Astrocyte of the cerebellum (primary cell): ENCODE measurements at regions not wholly inside any gene's neighbourhood (a gene's known extent, or its start where the extent isn't known, plus 50 kb on each side); places are given as distances from the start of the nearest gene placed in this dataset.

Experiments
- DNase-seq: peaks from one replicate; pipeline ENCODE4 v3.0.0-alpha.2; 2011; ENCODE audit warnings: low read depth
- H3K4me3 ChIP-seq: 2 replicates; pipeline ENCODE4 v1.5.1; 2011; ENCODE audit warnings: mild to moderate bottlenecking, low read depth, low read length, moderate library complexity
- in situ Hi-C: cut with HindIII; loops from 2 replicates; pipeline ENCODE4 v1.10.0; 2017; ENCODE audit warnings: low sequenced_read_pairs
- TF ChIP-seq, protein P1 (sequence below): IDR thresholded peaks from 2 replicates; pipeline ENCODE4 v1.5.1; 2012; ENCODE audit warnings: low read length, low read depth, moderate library complexity, mild to moderate bottlenecking; ENCODE audit errors: missing control alignments

DNA sequence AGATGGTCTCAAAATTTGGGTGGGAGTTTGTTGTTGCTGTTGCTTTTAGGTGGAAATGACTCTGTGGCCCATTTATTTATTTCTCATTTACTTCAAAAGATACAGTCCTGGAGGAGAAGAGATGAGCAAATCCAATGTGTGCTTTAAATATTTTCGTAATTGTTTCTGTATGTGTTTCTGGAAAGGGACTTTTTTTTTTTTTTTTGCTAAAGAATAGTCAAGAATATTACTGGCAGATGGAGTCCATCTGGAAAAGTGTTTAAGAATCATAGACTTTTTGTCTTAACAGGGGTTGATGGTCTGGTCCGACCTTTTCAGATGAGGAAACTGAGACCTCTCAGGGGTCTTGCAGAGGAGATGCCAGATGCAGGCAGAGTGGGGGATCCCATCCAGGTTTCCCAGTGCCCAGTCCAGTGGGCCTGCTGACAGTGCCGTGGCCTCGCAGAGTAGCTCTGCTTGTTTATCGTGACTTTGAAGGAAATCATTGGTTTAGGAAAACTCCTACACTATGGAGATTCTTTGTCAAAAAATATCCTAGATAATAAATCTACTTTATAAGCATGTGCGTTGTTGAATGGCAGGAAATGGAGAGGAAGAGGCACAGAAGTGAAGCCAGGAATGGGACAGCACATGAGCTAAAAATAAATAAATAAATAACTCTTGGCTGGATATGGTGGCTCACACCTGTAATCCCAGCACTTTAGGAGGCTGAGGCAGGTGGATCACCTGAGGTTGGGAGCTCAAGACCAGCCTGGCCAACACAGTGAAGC is 164.3 kb upstream of the SVIL start:
- H3K4me3 ChIP-seq = no peak overlapping the region
- in situ Hi-C loops = no loop called here
- no peak for DNase-seq
- TF ChIP-seq, protein P1, sequence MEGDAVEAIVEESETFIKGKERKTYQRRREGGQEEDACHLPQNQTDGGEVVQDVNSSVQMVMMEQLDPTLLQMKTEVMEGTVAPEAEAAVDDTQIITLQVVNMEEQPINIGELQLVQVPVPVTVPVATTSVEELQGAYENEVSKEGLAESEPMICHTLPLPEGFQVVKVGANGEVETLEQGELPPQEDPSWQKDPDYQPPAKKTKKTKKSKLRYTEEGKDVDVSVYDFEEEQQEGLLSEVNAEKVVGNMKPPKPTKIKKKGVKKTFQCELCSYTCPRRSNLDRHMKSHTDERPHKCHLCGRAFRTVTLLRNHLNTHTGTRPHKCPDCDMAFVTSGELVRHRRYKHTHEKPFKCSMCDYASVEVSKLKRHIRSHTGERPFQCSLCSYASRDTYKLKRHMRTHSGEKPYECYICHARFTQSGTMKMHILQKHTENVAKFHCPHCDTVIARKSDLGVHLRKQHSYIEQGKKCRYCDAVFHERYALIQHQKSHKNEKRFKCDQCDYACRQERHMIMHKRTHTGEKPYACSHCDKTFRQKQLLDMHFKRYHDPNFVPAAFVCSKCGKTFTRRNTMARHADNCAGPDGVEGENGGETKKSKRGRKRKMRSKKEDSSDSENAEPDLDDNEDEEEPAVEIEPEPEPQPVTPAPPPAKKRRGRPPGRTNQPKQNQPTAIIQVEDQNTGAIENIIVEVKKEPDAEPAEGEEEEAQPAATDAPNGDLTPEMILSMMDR = no peak

DNA sequence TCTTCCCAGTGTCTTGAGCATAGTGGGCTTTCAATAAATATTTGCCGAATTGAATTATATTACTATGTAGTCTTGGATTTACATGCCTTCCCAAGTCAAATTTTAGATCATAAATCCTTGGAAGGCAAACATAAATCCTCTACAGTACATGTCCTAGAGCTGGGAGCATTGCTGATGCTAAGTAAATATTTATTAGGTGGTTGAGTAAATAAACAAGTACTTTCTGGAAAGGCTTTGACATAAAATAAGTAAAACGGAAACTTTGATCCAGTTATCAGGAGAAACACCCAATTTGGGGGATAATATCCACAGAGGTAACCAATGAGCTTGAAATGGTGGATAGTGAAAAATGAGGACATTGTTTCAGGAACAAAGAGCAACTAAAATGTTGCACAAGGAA is 162.8 kb upstream of the SVIL start:
- no peak overlapping the region for H3K4me3 ChIP-seq
- TF ChIP-seq, protein P1 = no peak
- in situ Hi-C loops = no loop called here
- no peak for DNase-seq

DNA sequence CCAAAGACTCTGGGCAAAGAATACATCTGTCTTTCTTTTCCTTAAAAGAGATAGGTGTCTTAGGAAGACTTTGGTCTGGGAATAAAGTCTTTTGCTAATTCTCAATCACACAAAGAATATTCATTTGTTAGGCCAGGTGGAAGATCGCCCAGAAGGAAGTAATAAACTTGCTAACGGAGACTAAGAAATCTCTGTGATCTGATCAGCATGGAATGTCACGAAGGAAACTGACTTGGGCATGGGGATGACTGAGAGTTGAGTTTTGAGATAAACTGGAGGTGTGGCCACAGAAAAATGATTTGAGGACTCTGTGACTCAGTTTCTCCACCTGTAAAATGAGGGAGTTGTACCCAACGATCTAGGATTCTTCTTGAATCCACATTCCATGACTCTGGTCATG is 161.1 kb upstream of the SVIL start:
- no peak overlapping the region for H3K4me3 ChIP-seq
- in situ Hi-C loops = no loop called here
- DNase-seq = no peak
- TF ChIP-seq, protein P1 = no peak

DNA sequence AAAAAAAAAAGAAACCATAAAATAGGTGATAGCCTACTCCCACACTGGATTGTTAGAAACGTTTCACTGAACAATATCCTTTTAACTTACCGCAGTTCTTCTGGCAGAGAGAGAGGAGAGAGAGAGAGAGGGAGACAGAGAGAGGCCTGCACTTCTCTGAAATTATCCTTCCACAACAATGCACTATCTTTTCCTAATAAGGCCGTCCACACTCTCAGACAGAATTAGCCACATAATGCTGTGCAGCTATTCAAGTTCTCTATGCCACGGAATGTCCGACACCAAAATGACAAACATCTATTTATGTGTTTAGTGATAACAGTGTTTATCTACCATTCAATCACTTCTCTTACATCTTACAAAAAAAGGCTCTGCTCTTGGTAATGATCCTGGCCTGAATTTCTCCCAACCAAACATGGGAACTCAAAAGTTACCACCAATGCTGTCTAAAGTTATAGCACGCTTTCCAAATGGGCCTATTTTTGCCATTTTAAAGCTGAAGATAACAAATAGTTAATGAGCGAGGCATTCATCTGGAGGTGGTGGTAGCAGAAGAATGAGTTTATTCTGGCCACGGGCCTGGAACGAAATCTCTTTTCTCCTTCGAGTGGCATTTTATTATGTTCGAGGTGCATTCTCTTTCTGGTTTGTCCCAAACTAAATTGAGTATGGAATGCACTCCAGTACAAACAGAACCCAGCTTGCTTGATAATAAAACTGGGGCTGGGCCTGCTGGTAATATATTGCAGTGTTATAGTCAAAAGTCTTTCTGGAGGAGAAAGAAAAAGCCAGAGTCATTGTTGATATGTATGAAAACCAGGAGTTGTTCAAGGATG is 160.2 kb upstream of the SVIL start:
- in situ Hi-C loops = no loop called here
- H3K4me3 ChIP-seq = no peak overlapping the region

DNA sequence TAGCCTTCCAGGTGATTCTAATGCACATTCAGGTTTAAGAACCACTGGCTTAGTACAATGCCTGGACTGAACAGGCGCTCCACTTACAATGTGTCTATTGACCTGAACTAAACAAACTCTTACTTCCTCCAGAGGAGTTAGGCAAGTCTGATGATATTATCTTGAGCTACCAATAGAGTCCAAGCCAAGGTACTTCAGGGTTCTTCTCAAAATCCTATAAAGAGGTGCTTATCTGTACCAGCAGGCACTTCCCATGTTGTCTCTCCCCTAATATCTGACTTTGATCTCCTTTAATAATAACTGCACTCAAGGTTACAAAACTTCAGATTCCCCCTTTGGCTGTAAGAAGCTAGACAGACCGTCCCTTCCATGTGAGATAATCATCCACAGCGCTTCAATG is 157.0 kb upstream of the SVIL start:
- DNase-seq = no peak
- in situ Hi-C loops = no loop called here
- TF ChIP-seq, protein P1 = no peak
- H3K4me3 ChIP-seq = no peak overlapping the region

More for the DNA sequence above, 160.2 kb upstream of the SVIL start:
- no peak for DNase-seq
- TF ChIP-seq, protein P1 = no peak

DNA sequence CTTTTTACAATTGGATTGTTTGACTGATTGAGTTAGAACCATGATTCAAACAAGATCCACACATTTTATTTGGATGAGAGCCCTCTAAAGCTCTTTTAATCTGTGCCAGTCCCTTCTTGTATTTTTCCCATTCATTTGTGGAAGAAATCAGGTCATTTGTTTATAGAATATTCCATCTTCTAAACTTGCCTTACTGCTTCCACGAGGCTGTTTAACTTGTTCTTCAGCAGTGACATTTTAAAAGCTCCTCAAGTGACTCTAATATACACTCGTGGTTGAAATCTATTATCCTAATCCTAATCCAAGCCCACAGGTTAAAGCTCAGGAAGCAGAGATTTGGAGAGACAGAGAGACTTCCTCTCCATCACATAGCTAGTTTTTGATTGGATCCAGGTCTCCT is 155.4 kb upstream of the SVIL start:
- TF ChIP-seq, protein P1 = no peak
- in situ Hi-C loops = no loop called here
- H3K4me3 ChIP-seq = no peak overlapping the region
- no peak for DNase-seq
